HG02642 (cell line): ENCODE measurements at regions not wholly inside any gene's neighbourhood (a gene's known extent, or its start where the extent isn't known, plus 50 kb on each side); places are given as distances from the start of the nearest gene placed in this dataset.

Experiments
- ATAC-seq: cut with Tn5 transposase; IDR thresholded peaks from one replicate; pipeline ENCODE4 v1.9.1; 2021; ENCODE audit warnings: mild to moderate bottlenecking; ENCODE audit not compliant: unreplicated experiment, poor library complexity

DNA sequence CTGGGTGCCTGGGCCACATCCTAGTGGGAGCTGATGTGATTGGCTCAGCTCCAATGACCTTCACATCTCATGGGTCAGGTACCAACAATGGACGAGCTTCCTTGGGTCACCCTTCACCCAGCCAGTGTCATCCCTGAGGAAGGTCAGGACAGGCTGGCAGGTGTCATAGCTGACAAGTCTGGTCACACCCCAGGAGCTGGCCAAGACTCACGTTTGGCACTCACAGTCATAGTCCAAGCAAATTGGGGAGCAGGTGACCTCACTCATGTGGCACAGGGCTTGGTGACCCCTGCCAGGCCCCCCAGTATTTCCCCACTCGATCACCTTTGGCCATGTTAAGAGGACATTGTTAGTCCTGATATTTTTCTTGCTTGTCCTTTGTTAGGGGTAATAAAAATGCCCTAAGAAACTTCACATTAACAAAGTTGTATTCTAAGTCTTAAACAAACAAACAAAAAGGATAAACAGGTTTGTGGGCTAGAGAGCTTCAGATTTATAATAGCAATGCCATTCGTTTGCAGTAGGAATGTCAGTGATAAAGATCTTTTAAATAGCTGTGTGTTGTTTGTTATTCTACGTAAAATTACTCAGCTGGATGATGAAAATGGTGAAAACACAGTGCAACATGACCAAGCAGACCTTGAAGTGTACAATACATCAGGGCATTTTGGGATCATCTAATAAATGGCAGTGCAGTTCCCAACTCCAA is 79.5 kb upstream of the POMGNT2 start:
- ATAC-seq, result no peak

DNA sequence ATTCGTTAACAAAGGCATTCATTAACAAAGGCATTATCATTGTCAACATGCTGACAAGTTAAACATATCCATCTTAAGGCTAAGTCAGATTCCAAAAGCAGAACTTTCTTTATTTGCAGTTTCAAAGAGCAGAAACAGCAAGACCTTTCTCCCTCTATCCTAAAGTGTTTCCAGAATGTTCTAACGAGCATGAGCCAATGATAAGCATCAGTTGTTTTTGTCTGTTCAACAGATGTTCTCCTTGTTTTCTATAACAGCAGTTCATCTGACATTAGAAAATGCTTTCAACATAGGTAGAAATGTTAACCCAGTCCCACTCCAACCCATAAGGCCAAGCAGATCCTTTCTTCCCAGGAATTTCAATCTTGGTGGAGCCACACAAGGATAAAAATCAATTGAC is 77.6 kb upstream of the POMGNT2 start:
- no peak for ATAC-seq

DNA sequence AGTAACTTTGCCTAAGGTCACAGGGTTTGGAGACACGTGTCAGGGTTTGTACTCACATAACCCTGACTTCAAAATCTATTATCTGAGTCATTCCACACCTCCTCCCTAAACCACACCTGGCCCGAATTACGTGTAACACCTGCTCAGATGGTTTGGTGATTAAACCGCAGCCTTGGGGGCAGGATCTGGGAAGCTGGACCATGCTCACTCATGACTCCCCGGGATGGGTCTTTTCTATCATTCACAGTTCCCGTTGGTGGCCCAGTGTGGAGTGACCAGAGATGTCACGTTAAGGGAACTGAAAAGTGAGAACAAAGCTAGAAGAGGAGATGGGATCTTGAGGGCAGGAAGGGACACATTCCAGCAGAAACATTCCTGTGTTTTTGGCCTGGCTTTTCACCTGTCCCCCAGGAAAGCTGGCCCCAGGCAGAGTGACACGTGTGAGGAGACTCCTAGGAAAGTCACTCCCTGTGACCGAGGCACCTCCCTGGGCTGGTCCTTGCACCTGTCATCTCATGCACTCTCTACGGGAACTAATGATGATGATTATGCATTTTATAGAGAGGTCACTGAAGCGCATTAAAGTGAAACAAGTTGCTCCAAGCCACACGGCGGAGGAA is 75.4 kb upstream of the POMGNT2 start:
- ATAC-seq, result peak; percentile 59

DNA sequence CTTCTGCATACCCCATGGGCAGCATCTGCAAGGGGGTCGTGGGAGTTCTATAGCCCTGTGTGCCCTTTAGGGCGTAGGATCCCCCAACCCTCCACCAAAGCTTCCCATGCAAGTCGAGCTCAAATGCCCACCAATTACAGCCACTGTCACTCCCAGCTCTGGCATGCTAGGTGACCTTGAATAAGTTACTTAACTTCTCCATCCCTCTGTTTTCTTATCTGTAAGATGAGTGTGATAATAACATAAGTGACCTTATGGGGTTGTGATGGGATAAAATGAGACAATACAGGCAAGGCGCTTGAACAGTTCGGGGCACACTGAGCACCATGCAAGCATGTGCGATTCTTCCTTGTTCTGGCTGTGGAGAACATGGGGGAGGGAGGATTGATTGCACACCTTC is 74.8 kb upstream of the POMGNT2 start:
- no peak for ATAC-seq

DNA sequence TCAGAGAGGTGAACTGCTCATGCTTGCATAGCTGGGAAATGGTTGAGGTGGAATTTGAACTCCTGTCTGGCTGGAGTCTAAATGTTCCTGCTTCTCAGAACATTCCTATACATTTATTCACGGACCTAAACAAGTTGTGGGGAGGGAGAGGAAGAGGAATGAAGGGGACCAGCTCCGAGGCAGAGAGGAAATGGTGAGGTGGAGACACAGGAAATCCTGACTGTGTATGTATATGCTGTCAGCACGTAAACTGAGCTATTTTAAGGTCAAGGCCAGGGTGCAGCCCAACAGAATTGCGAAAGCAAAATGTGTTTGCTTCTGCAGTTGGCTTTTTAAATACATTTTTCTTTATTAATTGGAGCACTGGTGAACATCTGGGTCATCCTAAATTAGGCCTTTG is 74.1 kb upstream of the POMGNT2 start:
- peak; percentile 69 for ATAC-seq

DNA sequence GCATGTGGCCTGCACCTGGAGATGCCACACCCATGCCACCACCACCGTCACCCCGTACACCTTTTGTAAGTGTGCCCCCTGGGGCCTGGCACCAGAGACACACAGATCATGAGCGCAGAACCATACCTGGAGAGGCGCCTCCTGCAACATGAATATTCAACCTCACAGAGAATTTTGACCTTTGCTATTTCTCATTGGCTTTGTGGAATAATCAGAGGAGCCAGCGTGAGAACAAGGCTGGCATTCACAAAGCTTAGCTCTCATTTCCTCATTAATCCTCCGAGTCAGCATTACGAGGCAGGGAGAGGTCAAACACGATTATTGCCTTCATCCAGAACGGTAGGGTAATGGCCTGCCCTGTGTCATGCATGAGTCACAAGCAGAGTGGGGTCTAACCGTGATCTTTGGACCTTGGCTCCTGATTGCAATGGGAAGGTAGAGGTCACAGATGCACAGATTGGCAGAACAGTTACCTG is 73.0 kb upstream of the POMGNT2 start:
- no peak for ATAC-seq

DNA sequence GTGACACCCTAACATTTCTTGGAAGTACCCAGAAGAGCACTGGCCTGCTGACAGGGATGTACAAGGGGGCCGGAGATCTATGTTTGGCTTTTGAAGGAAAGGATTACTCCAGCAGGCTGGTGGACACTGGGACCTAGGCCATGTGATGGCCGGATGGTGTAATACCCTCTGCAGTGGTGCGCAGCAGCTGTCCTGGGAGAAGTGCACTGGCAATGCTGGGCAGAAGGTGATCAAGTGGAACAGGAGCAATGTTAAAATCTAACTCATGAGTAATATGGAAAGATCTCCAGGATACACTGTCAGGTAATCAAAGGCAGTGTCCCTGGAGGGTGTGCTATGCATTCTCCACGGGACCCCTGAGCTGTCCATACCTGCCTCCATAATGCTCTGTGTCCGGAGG is 71.2 kb upstream of the POMGNT2 start:
- ATAC-seq, result no peak

DNA sequence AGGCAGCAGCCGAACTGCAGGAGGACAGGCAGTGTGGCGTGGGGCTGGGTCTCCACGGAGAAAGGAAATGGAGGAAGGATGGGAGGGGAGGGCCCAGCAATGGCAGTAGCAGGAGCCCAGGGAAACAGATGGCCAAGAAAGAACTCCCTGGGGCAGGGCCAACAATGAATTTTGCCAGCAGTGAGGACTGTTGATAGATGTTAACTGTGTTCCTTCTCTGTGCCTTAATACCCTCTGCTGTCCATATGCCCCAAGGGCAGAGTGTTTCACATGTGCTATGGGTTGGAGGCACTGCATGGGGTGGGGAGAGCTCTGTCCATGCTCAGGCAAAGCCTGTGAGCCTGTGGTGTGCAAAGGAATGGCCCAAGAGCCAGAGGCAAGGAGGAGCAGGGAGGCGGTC is 70.8 kb upstream of the POMGNT2 start:
- no peak for ATAC-seq

DNA sequence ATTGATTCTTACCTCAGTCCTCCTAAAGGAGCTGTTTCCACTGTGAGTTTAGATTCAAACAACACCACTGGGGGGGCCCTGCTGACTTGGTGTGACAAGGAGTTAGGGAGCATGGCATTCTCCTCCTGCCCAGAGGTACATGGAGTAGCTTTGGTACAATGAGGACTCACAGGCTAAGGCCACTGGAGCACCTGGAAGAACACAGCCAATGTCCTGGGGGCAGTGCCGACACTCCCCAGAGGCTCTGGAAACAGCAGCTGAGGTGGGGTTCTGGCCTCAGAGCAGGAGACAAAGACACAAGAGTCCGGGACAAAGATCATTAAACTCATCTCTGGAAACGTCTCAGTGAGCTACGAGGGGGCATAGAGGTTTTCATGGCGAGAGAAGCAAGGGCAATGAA is 69.7 kb upstream of the POMGNT2 start:
- ATAC-seq, result no peak

DNA sequence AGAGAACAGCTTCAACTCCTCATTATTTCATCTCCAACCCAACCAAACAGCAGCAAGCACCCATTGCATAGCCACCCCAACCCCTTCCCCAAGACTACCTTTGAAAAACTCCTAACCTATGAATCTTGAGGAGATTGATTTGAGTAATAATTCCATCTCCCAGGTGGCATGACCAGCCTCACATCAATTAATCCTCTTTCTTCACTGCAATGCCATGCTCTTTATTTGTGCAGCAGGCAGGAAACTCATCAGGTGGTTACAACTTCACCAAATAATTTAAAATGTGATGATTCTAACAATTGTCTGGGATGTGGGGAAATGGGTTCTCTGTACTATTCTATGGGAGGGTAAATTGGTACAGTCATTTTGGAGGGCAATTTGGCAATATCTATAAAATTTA is 68.1 kb upstream of the POMGNT2 start:
- no peak for ATAC-seq

DNA sequence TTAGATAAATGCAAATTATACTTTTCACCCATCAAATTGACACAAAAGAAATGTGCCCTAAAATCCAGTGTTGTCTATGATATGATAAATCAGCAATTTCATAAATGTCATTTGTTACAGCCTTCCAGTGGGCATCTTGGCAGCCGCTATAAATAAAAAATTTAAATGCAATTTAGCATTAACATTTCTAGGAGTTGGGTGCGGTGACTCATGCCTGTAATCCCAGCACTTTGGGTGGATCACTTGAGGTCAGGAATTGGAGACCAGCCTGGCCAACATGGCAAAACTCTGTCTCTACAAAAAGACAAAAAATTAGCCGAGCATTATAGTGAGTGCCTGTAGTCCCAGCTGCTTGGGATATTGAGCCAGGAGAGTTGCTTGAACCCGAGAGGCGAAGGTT is 65.9 kb upstream of the POMGNT2 start:
- ATAC-seq, result no peak

DNA sequence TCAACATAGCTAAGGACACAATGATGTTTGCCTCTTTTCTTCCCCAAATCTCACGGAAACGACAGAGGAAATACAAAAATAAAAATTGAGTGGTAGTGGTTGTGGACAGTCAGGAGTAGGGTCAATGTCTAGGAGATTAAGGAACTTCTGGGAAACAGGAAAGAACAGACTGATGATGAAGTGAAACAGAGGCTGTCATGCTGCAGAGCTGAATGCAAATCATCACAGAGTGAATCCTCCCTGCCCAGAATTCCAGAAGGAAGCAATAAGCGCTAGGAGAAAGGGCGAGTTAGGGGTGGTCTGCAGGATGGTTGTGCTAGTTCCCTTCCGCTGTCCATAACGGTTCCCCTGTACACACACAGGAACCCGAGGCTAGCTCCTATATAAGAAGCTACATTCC is 64.7 kb upstream of the POMGNT2 start:
- no peak for ATAC-seq

DNA sequence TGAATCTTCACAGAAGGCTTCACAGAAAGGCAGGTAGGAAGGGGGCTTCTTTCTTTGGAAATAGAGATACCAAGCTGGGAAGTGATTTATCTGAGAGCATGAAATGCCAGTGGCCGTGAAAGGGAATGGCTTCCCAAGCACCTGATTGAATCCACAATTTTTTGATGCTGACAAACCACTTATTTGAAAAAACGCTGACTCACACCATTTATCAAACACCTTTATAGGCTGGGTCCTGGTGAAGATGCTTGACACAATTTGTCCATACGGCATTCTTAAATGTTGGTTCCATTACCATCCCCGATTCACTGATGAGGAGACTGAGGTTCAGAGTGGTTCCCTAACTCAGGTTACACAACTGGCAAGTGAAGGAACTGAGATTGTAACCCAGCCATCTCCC is 64.1 kb upstream of the POMGNT2 start:
- no peak for ATAC-seq

DNA sequence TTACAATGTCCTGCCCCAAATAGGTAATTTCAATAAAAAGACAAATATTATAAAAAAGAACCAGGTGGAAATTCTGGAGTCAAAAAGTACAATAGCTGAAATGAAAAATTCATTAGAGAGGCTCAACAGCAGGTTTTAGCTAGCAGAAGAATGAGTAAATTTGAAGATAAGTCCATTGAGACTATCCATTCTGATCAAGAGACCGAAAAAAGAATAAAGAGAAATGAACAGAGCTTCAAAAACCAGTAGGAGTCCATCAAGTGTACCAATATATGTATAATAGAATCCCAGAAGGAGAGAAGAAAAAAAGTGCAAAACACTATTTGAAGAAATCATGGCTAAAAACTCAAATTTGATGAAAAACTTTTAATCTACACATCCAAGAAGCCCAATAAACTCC is 60.5 kb upstream of the POMGNT2 start:
- ATAC-seq, result no peak

DNA sequence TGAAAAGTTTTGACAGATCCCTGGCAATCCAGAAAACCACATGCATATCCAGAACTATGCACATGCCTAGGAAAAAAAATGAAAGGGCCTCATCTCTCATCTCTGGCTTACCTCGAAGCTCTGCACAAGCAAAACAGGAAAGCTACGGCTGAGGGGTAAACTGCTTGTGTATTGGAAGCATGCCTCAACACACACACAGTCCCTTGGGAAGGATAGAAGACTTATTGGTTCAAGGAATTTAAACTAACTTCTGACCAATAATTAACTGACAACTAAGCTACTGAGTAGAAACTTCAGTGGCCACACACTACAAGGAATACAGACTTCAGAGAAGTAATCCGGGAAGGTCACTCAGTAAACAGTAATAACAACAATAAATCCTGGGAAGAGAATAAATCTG is 59.9 kb upstream of the POMGNT2 start:
- ATAC-seq, result no peak

DNA sequence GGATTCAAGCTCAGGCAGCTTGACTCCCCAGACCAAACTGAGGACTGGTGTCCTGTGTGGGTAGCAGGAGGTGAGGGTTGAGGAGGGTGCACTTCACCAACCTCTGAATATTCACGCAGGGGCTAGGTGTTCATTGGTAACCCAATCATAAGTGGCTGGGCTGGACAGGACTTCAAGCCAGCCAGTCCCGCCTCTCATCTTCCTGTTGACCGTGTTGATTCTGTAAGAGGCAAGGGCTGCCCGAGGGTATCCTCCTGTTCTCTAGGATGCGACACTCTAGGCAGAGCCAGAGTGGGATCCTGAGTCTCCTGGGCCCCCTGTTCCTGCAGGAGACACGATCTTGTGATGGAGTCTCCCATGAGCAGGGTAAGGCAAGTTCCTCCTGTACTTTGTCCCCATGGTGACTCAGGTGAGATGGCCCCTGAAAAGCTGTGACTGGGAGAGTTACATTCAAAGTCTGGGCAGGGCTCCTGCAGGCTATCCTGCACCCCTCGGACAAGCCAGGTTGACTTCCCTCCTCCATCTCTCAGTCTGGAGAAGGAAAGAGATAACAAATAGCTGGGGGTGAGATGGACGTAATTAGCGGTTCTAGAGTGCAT is 58.1 kb upstream of the POMGNT2 start:
- no peak for ATAC-seq

DNA sequence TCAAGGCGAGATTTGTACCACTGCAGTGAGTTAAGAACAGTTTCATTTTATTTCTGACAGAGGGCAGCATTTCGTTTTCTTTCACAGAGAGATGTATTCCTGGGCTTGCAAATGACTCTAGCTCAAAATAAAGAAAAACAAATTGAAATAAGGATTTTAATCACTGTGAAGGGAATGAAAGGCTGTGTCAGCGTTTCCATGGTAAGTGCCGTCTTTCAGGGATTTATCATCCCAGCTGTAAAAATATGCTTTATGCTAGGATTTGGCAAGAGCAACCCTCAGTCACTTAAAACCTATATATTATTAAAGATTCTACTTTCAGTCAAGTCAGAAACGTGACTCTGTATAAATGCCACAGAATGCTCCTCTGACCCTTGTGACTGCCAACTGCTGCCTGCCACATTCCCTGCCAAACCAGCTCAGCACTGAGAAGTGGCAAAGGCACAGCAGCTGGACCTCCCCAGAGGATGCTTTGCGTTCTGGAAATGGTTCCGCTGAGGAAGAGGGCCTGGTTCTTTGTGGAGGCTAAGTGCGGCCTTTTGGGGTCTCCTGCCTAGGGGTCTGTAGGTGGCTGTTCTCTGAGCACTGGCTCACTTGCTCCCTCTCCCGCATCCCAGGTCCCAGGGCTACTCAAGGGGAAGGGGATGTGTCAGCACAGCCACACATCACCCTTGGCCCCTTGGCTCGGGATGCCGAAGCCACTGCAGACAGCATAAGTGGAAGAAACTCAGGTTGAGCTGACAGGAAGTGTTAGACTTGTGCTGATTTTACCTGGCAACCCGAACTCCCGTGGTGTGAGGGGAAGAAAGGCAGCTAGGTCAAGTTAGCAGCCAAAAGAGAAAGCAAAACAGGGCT is 56.6 kb upstream of the POMGNT2 start:
- no peak for ATAC-seq

DNA sequence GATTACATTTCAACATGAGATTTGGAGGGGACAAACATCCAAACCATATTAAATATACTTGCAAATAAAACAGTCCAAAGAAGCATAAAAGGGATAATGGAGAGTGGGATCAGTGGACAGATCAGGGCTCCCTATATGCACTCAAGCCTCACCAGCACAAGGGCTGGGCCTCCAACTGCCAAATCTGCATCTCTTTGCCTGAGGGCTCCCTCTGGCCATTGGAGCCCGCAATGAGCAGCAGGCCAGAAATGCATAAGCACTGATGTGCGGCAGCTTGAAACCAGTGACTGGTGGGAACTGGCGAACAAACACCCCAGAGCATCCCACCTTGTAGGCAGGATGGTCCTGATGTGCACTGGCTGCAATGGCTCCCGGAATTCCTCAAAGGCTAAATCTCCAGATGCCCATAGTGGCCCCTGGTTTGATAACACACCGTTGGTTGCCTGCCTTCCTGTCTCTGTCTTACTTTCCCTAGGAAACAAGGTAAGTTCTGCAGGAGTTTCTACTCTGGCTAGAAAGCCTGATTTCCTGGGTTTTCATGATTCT is 55.9 kb upstream of the POMGNT2 start:
- ATAC-seq, result no peak

DNA sequence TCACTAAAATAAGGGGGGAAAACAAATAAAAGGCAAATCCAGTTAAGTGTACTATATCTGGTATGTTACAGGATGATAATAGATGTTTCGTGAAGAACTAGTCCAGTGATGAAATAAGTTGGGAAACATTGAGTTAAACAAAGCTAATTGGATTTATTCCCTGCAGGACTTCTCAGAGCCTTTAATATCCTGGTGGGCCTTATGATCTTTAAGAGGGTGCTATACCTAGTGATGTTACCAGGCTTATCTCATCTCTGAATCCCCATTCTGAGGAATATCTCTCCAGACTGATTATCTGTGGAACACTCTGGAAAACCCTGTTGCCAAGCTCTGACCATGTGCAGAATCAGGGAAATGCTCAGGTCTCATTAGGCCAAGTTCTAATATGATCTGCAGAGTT is 54.8 kb upstream of the POMGNT2 start:
- ATAC-seq, result no peak

DNA sequence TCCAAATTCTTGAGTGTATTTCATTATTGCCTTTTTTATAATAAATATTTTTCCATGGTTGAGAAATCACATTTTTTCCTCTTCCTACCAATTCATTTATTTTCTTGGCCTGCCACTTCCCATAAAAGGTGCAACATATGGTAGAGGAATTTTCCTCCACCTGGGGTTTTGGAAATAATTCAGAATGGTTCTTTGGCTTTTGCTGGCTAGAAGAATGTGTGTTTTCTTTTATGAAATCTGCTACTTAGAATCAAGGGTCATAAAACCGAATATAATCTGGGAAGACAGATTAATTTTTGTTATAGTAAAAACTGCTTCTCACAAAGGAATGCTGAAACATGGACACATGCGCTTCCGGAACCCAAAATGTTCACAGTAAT is 54.0 kb upstream of the POMGNT2 start:
- no peak for ATAC-seq
